ENCODE measurements at regions not wholly inside any gene's neighbourhood (a gene's known extent, or its start where the extent isn't known, plus 50 kb on each side); places are given as distances from the start of the nearest gene placed in this dataset.

DNA sequence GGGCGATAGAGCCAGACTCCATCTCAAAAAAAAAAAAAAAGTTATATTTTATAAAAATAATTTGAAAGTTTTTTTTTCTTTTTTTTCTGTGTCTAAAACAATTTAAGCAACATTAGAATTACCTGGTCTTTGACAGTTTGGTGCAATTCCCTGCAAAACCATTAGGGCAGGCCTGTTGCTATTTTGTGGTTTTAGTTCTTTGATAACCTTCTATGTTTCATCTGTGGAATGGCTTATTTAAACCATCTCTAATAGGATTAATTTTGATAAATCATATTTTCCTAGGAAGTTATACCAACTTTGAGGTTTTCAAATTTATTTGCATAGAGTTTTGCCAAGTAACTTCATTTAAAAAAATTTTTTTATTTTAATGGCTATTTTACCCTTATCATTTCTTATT, 141.2 kb upstream of the TWIST2 start:
- Histone ChIP-seq H3K9ac (ENCODE audit: low read depth, low read length) (no peak overlapping the region), H3K4me3 (ENCODE audit: low read length) (no peak overlapping the region), H3K4me2 (ENCODE audit: low read length) (no peak overlapping the region), H3K9me3 (replicated peaks; ENCODE audit: low read length) (no peaks in the 10 kb centered on the region), H3K4me1 (ENCODE audit: control insufficient read depth, insufficient read depth, low read length) (no peaks in the 10 kb centered on the region), H3K27me3 (ENCODE audit: control insufficient read depth, insufficient read depth, low read length) (peaks cover 5% of the 10 kb centered on the region), H3K36me3 (ENCODE audit: insufficient read depth, low read length) (no peaks in the 10 kb centered on the region)

DNA sequence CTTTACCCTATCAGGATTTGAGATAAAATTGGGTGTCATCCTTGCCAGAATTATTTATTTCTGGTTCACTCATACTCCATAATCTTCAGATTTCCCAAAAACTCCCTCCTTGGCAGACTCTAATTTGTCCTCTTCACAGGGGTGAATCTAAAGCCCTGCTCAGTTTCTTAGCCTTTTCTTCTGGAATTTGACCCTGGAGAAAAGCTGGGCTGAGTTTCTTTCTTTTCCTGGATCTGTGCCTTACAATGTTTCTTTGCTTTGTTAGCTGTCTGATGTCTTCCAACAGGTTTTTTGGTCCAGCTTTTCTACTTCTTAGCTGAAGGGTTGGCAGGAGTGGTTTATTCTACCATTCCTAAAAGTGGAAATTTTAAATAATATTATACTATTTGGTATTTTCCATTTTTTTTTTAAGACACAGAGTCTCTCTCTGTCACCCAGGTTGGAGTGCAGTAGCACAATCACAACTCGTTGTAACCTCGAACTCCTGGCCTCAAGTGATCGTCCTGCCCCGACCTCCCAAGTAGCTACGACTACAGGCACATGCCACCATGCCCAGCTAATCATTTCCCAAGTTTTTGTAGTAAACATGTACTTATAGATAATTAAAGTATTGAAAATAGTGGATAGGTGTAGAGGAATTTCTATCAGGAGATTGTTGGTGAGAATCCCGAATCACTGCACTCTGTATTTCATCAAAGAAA, 138.4 kb upstream of the TWIST2 start:
- H3K4me3 ChIP-seq (ENCODE audit: low read length), result no peak overlapping the region
- no peaks in the 10 kb centered on the region for H3K4me1 ChIP-seq (ENCODE audit: control insufficient read depth, insufficient read depth, low read length)
- peaks cover 5% of the 10 kb centered on the region for H3K27me3 ChIP-seq (ENCODE audit: control insufficient read depth, insufficient read depth, low read length)
- H3K36me3 ChIP-seq (ENCODE audit: insufficient read depth, low read length), result no peaks in the 10 kb centered on the region
- H3K9ac ChIP-seq (ENCODE audit: low read depth, low read length), result no peak overlapping the region
- H3K9me3 ChIP-seq (replicated peaks; ENCODE audit: low read length), result no peaks in the 10 kb centered on the region
- no peak overlapping the region for H3K4me2 ChIP-seq (ENCODE audit: low read length)

DNA sequence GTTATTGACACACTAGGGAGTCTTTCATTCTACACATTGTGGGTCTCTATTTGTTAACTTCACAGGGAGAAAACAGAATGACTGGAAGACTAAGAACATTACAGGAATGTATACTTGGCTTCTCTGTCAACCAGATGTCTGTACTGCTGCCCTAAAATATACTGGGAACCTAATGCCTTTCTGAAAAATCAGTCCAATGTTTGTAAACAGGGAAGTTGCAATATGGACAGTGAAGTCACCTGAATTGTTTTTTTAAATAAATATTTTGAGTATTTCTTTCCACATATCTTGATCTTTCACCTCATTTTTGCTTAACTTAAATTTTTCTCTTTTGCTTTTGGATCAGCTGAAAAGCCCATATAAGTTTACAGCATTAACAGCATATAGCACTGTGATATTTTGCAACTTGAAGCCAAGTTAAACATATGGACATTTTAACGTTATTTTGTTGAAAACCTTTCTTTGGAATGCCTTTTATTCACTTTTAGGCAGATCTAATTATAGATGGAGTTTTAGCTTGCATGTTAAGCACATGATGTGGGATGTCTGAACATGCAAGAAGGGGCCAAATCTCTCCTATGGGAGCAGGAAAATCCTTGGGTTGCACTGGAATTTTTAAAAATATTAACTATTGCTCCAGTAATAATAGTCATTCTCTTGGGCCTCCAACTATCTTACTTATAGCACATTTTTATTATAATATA, 137.7 kb upstream of the TWIST2 start:
- no peak overlapping the region for H3K9ac ChIP-seq (ENCODE audit: low read depth, low read length)
- H3K4me3 ChIP-seq (ENCODE audit: low read length), result no peak overlapping the region
- no peaks in the 10 kb centered on the region for H3K9me3 ChIP-seq (replicated peaks; ENCODE audit: low read length)
- no peaks in the 10 kb centered on the region for H3K36me3 ChIP-seq (ENCODE audit: insufficient read depth, low read length)
- H3K4me2 ChIP-seq (ENCODE audit: low read length), result no peak overlapping the region
- H3K27me3 ChIP-seq (ENCODE audit: control insufficient read depth, insufficient read depth, low read length), result peaks cover 5% of the 10 kb centered on the region
- H3K4me1 ChIP-seq (ENCODE audit: control insufficient read depth, insufficient read depth, low read length), result no peaks in the 10 kb centered on the region

DNA sequence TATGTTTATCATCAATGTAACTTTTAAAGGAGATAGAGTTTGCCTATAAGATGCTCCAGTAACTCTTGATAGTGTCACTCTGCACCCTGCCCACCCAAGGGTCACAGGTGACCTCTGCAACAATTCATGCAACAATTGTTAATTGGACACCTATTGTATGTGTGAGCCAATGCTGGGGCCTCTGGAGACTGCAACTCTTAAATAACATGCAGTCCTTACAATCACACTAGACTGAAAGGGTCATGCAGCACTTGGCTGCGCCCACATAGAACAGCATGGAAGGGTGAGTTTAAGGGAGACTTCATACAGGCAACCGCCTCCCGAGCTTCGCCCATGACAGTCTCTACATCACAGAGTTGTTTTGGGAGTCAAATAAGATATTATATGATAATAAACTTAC, 137.1 kb upstream of the TWIST2 start:
- Histone ChIP-seq H3K4me1 (ENCODE audit: control insufficient read depth, insufficient read depth, low read length) (no peaks in the 10 kb centered on the region), H3K9me3 (replicated peaks; ENCODE audit: low read length) (no peaks in the 10 kb centered on the region), H3K4me3 (ENCODE audit: low read length) (no peak overlapping the region), H3K36me3 (ENCODE audit: insufficient read depth, low read length) (no peaks in the 10 kb centered on the region), H3K27me3 (ENCODE audit: control insufficient read depth, insufficient read depth, low read length) (peaks cover 7% of the 10 kb centered on the region), H3K4me2 (ENCODE audit: low read length) (no peak overlapping the region), H3K9ac (ENCODE audit: low read depth, low read length) (no peak overlapping the region)

DNA sequence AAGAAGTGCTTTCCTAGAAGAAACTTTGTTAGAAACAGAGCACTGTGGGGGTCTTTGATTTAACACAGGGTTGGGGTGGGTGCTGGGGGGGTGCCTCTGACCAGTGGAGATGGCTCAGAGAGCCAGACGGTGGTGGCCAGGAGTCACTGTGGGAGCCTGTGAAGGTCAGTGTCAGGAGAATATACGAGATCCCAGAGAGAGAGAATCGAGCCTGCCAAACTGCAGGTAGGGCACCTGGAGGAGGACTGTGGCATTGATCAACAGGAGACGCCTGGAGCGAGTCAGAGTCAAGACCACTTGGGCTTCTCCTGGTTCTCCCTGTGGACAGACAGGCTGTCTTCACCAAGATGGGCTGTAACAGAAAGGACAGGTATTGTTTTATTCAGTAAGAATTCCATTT, 136.5 kb upstream of the TWIST2 start:
- Histone ChIP-seq H3K9me3 (replicated peaks; ENCODE audit: low read length) (no peaks in the 10 kb centered on the region), H3K4me3 (ENCODE audit: low read length) (no peak overlapping the region), H3K9ac (ENCODE audit: low read depth, low read length) (no peak overlapping the region), H3K4me2 (ENCODE audit: low read length) (no peak overlapping the region), H3K4me1 (ENCODE audit: control insufficient read depth, insufficient read depth, low read length) (no peaks in the 10 kb centered on the region), H3K27me3 (ENCODE audit: control insufficient read depth, insufficient read depth, low read length) (peaks cover 11% of the 10 kb centered on the region), H3K36me3 (ENCODE audit: insufficient read depth, low read length) (no peaks in the 10 kb centered on the region)

DNA sequence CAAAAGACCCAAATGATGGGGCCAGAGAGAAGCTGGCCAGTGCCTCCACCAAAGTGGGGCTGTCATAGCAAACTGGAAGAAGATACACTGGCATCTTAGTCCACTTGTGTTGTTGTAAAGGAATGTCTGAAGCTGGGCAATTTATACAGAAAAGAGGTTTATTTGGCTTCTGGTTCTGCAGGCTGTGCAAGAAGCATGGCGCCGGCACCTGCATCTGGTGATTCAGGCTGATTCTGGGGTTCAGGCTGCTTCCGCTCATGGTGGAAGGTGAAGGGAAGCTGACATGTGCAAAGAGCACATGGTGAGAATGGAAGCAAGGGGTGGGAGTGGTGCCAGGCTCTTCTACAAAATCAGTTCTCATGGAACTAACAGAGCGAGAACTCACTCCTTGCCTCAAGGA, 135.9 kb upstream of the TWIST2 start:
- peaks cover 15% of the 10 kb centered on the region for H3K27me3 ChIP-seq (ENCODE audit: control insufficient read depth, insufficient read depth, low read length)
- H3K4me2 ChIP-seq (ENCODE audit: low read length), result no peak overlapping the region
- no peak overlapping the region for H3K4me3 ChIP-seq (ENCODE audit: low read length)
- H3K36me3 ChIP-seq (ENCODE audit: insufficient read depth, low read length), result no peaks in the 10 kb centered on the region
- no peaks in the 10 kb centered on the region for H3K9me3 ChIP-seq (replicated peaks; ENCODE audit: low read length)
- no peaks in the 10 kb centered on the region for H3K4me1 ChIP-seq (ENCODE audit: control insufficient read depth, insufficient read depth, low read length)
- no peak overlapping the region for H3K9ac ChIP-seq (ENCODE audit: low read depth, low read length)

DNA sequence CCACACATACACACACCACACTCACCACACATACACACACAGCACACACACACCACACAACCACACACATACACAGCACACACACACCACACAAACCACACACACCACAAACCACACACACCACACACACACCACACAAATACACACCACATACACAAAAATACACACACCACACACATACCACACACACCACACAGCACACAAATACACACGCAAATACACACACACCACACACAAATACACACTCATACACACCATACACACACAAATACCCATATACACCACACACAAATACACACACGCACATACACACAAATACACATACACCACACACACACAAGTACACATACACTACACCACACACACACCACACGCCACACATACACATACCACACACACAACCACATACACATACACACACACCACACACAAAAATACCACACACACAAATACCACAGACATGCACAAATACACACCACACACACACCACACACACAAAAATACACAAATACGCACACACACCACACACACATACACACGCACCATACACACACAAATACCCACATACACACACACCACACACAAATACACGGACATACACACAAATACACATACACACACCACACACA, 134.6 kb upstream of the TWIST2 start:
- peaks cover 15% of the 10 kb centered on the region for H3K27me3 ChIP-seq (ENCODE audit: control insufficient read depth, insufficient read depth, low read length)
- no peak overlapping the region for H3K4me3 ChIP-seq (ENCODE audit: low read length)
- no peaks in the 10 kb centered on the region for H3K4me1 ChIP-seq (ENCODE audit: control insufficient read depth, insufficient read depth, low read length)
- no peak overlapping the region for H3K4me2 ChIP-seq (ENCODE audit: low read length)
- no peaks in the 10 kb centered on the region for H3K36me3 ChIP-seq (ENCODE audit: insufficient read depth, low read length)
- no peak overlapping the region for H3K9ac ChIP-seq (ENCODE audit: low read depth, low read length)
- H3K9me3 ChIP-seq (replicated peaks; ENCODE audit: low read length), result no peaks in the 10 kb centered on the region

DNA sequence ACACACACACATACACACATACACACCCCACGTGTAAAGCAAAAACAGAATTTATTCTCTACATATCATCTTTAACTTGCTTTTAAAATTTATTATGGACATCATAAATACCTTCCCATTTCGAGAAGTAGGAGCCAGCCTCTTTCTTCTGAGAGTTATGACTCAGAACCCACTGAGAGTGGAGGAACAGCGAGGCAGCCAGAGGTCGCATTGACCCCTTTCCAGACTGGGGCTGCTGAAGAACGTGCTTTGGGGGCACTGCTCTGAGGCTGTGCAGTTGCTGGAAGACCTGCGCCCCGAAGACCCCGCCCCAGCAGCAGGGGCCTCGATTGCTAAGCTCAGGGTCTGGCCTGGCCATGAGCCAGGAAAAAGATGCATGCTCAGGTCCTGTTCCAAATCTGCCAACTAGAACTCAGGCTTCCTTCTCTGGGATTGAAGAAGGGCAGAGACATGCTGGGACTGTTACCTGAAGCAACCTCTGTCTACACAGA, 133.8 kb upstream of the TWIST2 start:
- no peaks in the 10 kb centered on the region for H3K4me1 ChIP-seq (ENCODE audit: control insufficient read depth, insufficient read depth, low read length)
- H3K4me3 ChIP-seq (ENCODE audit: low read length), result no peak overlapping the region
- no peak overlapping the region for H3K9ac ChIP-seq (ENCODE audit: low read depth, low read length)
- H3K9me3 ChIP-seq (replicated peaks; ENCODE audit: low read length), result no peaks in the 10 kb centered on the region
- H3K36me3 ChIP-seq (ENCODE audit: insufficient read depth, low read length), result no peaks in the 10 kb centered on the region
- H3K27me3 ChIP-seq (ENCODE audit: control insufficient read depth, insufficient read depth, low read length), result peaks cover 15% of the 10 kb centered on the region
- no peak overlapping the region for H3K4me2 ChIP-seq (ENCODE audit: low read length)

DNA sequence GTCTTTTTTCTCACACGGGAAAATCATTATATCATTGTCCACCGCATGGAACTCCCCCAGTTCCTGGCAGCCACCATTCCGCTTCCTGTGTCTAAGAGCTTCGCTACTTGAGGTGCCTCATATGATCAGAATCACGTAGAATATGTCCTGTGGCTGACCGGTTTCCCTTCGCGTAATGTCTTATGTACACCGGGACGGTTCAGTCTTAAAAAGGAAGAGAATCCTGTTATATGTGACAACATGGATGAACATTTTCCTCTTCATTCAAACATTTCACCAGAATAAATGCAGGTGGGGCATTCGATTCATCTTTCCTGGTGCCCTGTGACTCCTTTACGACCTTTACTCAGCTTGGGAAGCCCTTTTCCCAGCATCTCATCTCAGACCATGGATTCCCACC, 131.7 kb upstream of the TWIST2 start:
- Histone ChIP-seq H3K4me2 (ENCODE audit: low read length) (no peak overlapping the region), H3K27me3 (ENCODE audit: control insufficient read depth, insufficient read depth, low read length) (peaks cover 16% of the 10 kb centered on the region), H3K4me1 (ENCODE audit: control insufficient read depth, insufficient read depth, low read length) (no peaks in the 10 kb centered on the region), H3K36me3 (ENCODE audit: insufficient read depth, low read length) (no peaks in the 10 kb centered on the region), H3K4me3 (ENCODE audit: low read length) (no peak overlapping the region), H3K9me3 (replicated peaks; ENCODE audit: low read length) (no peaks in the 10 kb centered on the region), H3K9ac (ENCODE audit: low read depth, low read length) (no peak overlapping the region)

DNA sequence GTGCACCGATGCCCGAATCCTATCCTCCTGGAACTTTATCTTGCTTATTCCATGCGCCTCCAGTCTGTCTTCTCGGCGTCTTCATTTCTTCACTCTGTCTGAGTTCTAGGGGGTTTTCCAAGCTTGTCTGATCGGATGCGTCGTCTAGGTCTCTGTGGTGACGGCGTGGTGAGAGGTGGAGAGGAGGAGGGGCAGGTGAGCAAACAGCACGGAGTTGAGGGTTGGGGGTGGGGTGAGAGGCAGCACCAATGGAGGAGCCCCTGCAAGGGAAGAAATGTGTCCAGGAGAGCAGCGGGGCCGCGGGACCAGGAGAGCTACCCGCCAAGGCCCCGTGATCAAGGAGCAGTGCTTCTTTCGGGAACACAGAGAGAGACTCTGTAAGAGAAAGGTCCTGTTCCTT, 131.3 kb upstream of the TWIST2 start:
- no peak overlapping the region for H3K4me3 ChIP-seq (ENCODE audit: low read length)
- H3K36me3 ChIP-seq (ENCODE audit: insufficient read depth, low read length), result no peaks in the 10 kb centered on the region
- no peak overlapping the region for H3K9ac ChIP-seq (ENCODE audit: low read depth, low read length)
- H3K27me3 ChIP-seq (ENCODE audit: control insufficient read depth, insufficient read depth, low read length), result peaks cover 16% of the 10 kb centered on the region
- no peaks in the 10 kb centered on the region for H3K9me3 ChIP-seq (replicated peaks; ENCODE audit: low read length)
- no peak overlapping the region for H3K4me2 ChIP-seq (ENCODE audit: low read length)
- no peaks in the 10 kb centered on the region for H3K4me1 ChIP-seq (ENCODE audit: control insufficient read depth, insufficient read depth, low read length)

DNA sequence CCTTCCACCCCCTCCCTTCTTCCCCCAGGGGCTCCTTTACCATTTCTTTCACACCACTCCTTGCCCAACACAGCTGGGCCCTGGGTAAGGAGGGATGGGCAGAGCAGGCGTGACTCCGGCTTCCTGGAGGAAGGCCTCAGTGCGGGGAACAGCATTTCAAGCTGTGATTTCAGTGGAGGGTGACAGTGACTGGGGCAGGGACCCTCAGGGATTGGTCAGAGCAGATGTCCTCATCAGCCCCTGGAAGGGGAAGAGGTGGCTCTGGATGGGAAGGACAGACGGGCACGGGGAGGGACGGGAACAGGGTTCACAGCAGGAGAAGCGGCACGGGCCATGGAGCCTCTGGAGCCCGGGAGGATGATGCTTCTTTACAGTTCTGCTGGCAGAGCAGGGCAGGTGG, 130.8 kb upstream of the TWIST2 start:
- Histone ChIP-seq H3K27me3 (ENCODE audit: control insufficient read depth, insufficient read depth, low read length) (peaks cover 16% of the 10 kb centered on the region), H3K9ac (ENCODE audit: low read depth, low read length) (no peak overlapping the region), H3K36me3 (ENCODE audit: insufficient read depth, low read length) (no peaks in the 10 kb centered on the region), H3K4me3 (ENCODE audit: low read length) (no peak overlapping the region), H3K4me1 (ENCODE audit: control insufficient read depth, insufficient read depth, low read length) (no peaks in the 10 kb centered on the region), H3K4me2 (ENCODE audit: low read length) (no peak overlapping the region), H3K9me3 (replicated peaks; ENCODE audit: low read length) (no peaks in the 10 kb centered on the region)
